ENCODE measurements at regions not wholly inside any gene's neighbourhood (a gene's known extent, or its start where the extent isn't known, plus 50 kb on each side); places are given as distances from the start of the nearest gene placed in this dataset.

GRCh38 chr5:144958002-144958401 lies 787.3 kb downstream of the KCTD16 start:
- ATAC-seq (no peak), DNase-seq (no peak)
- WGBS, 4 donors = 22 to 33% (median 31%) methylated on average over 1 of the region's 1 CpG

GRCh38 chr5:144950996-144951395 lies 780.3 kb downstream of the KCTD16 start:
- Histone ChIP-seq H3K27me3 (no peaks in the 10 kb centered on the region), H3K4me3 (no peak overlapping the region), H3K27ac (no peak overlapping the region), H3K4me1 (no peaks in the 10 kb centered on the region), H3K36me3 (no peaks in the 10 kb centered on the region), H3K9me3 (no peaks in the 10 kb centered on the region)
- TF ChIP-seq POLR2A (IDR thresholded peaks at IDR 0.05) (no peak), CTCF (IDR thresholded peaks at IDR 0.05) (no peak)
- DNase-seq (no peak), ATAC-seq (no peak)
- WGBS, 4 donors = 55 to 65% (median 59%) methylated on average over 2 of the region's 2 CpGs
- intact Hi-C loops (cut with DNase I) = no loop called here

More at GRCh38 chr5:144958002-144958401, 787.3 kb downstream of the KCTD16 start:
- no peaks in the 10 kb centered on the region for H3K4me1 ChIP-seq
- H3K4me3 ChIP-seq = no peak overlapping the region
- no peak for TF ChIP-seq CTCF (IDR thresholded peaks at IDR 0.05)
- TF ChIP-seq POLR2A (IDR thresholded peaks at IDR 0.05) = no peak
- no peaks in the 10 kb centered on the region for H3K36me3 ChIP-seq
- H3K9me3 ChIP-seq = no peaks in the 10 kb centered on the region
- no peaks in the 10 kb centered on the region for H3K27me3 ChIP-seq
- no peak overlapping the region for H3K27ac ChIP-seq
- intact Hi-C loops (cut with DNase I) = no loop called here

GRCh38 chr5:144947023-144947422 lies 776.4 kb downstream of the KCTD16 start:
- H3K4me1 ChIP-seq = no peaks in the 10 kb centered on the region
- H3K36me3 ChIP-seq = no peaks in the 10 kb centered on the region
- H3K27ac ChIP-seq = no peak overlapping the region
- no peak for DNase-seq
- H3K27me3 ChIP-seq = no peaks in the 10 kb centered on the region
- WGBS, 4 donors = 82 to 87% (median 84%) methylated on average over 2 of the region's 2 CpGs
- H3K4me3 ChIP-seq = no peak overlapping the region
- H3K9me3 ChIP-seq = no peaks in the 10 kb centered on the region
- intact Hi-C loops (cut with DNase I) = no loop called here
- TF ChIP-seq CTCF (IDR thresholded peaks at IDR 0.05) (no peak), POLR2A (IDR thresholded peaks at IDR 0.05) (no peak)
- no peak for ATAC-seq

- TF ChIP-seq CTCF (IDR thresholded peaks at IDR 0.05) (no peak), POLR2A (IDR thresholded peaks at IDR 0.05) (no peak)
Measured at GRCh38 chr5:144945503-144945902, 774.8 kb downstream of the KCTD16 start.

More at GRCh38 chr5:144945503-144945902, 774.8 kb downstream of the KCTD16 start:
- intact Hi-C loops (cut with DNase I) = no loop called here
- no peaks in the 10 kb centered on the region for H3K36me3 ChIP-seq
- DNase-seq (no peak), ATAC-seq (no peak)
- H3K27me3 ChIP-seq = no peaks in the 10 kb centered on the region
- no peak overlapping the region for H3K4me3 ChIP-seq
- H3K27ac ChIP-seq = no peak overlapping the region
- WGBS, 4 donors = 53 to 68% (median 59%) methylated on average over 2 of the region's 2 CpGs
- H3K9me3 ChIP-seq = no peaks in the 10 kb centered on the region
- H3K4me1 ChIP-seq = no peaks in the 10 kb centered on the region

All from heart left ventricle (tissue), 16 donors.